Hepatocyte (in vitro differentiated cells): ENCODE measurements at regions not wholly inside any gene's neighbourhood (a gene's known extent, or its start where the extent isn't known, plus 50 kb on each side); places are given as distances from the start of the nearest gene placed in this dataset.

Experiments used
- EZH2phosphoT487 ChIP-seq: fragments of 200-600 bp; sonication (generic); IDR thresholded peaks from one replicate; pipeline ENCODE4 v1.6.1; 2018; ENCODE audit warnings: antibody characterized with exemption, mild to moderate bottlenecking, low read depth, moderate library complexity; ENCODE audit not compliant: unreplicated experiment, severe bottlenecking
- TF ChIP-seq, protein P1 (sequence below): fragments of 200-600 bp; sonication (generic); IDR thresholded peaks from 2 replicates; pipeline ENCODE4 v1.5.1; 2016; ENCODE audit warnings: antibody characterized with exemption, mild to moderate bottlenecking; ENCODE audit not compliant: poor library complexity

DNA sequence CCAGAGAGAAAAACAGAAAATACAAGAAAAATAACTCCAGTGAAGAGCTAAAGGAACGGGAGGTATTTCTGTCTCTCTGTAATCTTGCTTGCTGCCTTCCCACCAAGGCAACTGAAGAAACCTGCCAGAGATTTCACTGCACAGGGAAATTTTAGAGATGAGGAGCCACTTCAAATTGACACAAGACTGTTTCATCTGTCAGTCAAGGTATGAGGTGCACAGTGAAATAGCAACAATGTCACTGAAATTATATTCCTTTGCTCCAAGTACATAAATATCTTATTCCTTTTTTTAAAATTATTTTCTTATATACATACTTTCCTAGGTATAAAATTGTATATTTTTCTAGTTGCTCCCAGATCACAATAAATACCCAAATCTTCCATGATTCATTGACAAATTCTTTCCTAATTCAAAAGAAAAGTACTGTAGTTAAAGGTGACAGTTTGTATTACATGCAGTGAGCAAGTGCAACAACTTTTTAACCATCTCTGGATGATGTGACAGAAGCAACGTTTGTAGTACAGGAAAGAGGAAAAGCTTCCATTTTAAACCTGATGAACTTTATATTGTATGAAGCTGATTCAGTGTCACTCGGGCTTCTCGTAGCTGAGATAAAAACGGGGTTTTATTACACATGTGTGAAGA, 563.4 kb downstream of the TUSC7 start:
- TF ChIP-seq, protein P1, sequence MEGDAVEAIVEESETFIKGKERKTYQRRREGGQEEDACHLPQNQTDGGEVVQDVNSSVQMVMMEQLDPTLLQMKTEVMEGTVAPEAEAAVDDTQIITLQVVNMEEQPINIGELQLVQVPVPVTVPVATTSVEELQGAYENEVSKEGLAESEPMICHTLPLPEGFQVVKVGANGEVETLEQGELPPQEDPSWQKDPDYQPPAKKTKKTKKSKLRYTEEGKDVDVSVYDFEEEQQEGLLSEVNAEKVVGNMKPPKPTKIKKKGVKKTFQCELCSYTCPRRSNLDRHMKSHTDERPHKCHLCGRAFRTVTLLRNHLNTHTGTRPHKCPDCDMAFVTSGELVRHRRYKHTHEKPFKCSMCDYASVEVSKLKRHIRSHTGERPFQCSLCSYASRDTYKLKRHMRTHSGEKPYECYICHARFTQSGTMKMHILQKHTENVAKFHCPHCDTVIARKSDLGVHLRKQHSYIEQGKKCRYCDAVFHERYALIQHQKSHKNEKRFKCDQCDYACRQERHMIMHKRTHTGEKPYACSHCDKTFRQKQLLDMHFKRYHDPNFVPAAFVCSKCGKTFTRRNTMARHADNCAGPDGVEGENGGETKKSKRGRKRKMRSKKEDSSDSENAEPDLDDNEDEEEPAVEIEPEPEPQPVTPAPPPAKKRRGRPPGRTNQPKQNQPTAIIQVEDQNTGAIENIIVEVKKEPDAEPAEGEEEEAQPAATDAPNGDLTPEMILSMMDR, result no peak
- no peak for TF ChIP-seq EZH2phosphoT487
